IgD-negative memory B cell (primary cell): ENCODE measurements at regions not wholly inside any gene's neighbourhood (a gene's known extent, or its start where the extent isn't known, plus 50 kb on each side); places are given as distances from the start of the nearest gene placed in this dataset.

ENCODE experiments used
- H3K27ac Mint-ChIP-seq, 3 donors: one replicate each; pipeline ENCODE4 v1.8.0; 2020 to 2022; ENCODE audit warnings: mild to moderate bottlenecking in 3 of 3, mixed read lengths in 3 of 3, moderate library complexity in 1 of 3
- H3K27me3 Mint-ChIP-seq: one replicate; pipeline ENCODE4 v1.8.0; 2021; ENCODE audit warnings: mixed read lengths
- H3K36me3 Mint-ChIP-seq: one replicate; pipeline ENCODE4 v1.8.0; 2020; ENCODE audit warnings: mild to moderate bottlenecking, mixed read lengths
- H3K4me1 Mint-ChIP-seq, 3 donors: one replicate each; pipeline ENCODE4 v1.8.0; 2020 to 2022; ENCODE audit warnings: mixed read lengths in 3 of 3, mild to moderate bottlenecking in 1 of 3
- H3K4me3 Mint-ChIP-seq, 4 donors: one replicate each; pipeline ENCODE4 v1.8.0; 2020 to 2022; ENCODE audit warnings: mild to moderate bottlenecking in 4 of 4, mixed read lengths in 4 of 4, moderate library complexity in 3 of 4
- H3K9me3 Mint-ChIP-seq, 3 donors: one replicate each; pipeline ENCODE4 v1.8.0; 2020 to 2021; ENCODE audit warnings: mixed read lengths in 3 of 3, mild to moderate bottlenecking in 1 of 3

DNA sequence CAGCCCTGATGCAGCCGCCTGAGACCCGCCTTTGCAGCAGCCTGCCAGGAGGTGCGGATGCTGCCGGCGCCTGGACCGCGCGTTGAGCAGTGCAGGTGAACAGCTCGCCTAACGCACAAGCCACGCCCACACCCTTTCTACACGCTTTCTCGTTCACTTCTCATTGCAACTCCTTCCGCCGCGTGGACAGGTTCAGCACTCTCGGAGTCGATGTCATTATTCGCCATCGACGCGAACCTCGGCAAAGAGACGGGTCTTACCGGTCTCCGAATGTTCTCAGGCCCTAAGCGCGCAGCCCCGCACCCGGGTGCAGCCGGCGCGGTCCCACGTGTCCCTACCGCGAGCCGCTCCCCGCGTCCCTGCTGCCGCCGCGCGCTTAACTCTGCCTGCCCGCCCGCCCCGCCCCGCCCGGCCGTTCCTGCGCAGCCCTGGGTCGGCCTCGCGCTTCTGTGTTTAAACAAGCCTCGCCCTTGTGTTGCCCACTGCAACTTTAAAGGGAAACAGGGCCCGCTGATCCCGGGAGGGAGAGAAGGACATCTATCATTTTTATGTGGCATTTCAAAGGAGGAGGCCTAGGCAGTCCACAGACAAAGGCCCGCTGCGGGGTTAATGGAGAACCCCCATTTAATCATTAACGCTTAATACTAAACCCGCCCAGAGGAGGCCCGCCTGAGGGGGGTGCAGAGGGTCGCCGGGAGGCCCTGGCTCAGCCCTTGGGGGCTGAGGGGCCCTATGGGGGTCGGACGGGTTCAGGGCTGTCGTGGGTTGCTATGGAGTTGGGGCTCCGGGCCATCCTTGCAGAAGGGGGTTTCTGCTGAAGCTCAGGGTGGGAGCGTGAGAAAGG is 128.5 kb downstream of the WDR11 start:
- peak overlapping the region in 2 of 4 donors; percentile 60 to 61 for H3K4me3 Mint-ChIP-seq
- H3K27me3 Mint-ChIP-seq = peaks cover 36% of the 10 kb centered on the region
- no peaks in the 10 kb centered on the region for H3K36me3 Mint-ChIP-seq
- H3K9me3 Mint-ChIP-seq = peaks cover 2 to 19% (median 13%) of the 10 kb centered on the region in 3 donors
- peaks cover 0 to 3% (median 0%) of the 10 kb centered on the region in 3 donors for H3K4me1 Mint-ChIP-seq
- H3K27ac Mint-ChIP-seq = no peak overlapping the region

DNA sequence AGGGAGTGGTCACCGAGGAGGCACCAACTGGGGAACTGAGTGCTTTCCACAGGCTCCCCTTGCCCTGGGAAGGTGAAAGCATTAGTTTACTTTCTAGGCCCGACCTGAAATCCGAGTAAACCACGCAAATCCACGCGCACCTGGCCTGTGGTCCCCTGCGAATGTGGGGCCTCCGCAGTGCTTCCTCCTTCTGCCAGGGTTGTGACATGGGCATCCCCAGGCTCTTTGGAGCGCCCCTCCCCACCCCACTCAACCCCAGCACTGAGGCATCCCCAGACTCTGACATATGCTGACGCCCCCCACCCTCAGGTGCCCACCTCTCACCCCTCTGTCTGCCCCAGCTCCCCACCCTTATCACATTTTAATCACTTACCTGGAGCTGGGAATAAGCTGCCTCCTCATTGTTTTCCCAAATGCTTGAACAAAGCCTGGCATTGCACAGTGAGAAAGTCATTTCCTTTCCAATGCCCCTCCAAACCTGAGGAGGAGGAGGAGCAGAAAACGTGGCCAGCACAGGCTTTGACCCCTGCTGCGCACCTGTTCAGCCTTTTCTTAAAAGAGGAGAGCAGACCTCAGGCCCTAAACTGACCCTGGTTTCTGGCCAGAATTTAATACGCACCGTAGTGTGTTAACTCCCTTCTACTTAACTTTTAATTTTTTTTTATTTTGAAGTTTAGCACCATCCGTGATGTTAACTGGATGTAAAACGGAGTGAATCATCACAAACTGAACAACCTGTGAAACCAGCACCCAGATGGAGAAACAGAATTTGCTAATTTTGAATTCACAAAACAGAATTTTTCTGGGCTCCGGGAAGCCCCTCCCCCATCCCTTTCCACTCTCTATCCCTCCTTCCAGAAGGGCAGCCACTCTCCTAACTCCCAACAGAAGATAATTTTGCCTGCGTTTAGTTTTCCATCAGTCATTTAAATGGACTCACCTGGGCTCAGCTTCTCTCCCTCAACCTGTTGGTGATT is 129.4 kb downstream of the WDR11 start:
- Mint-ChIP-seq H3K27me3 (peaks cover 36% of the 10 kb centered on the region), H3K4me3 (no peak overlapping the region), H3K4me1 (peaks cover 0 to 3% (median 0%) of the 10 kb centered on the region in 3 donors), H3K9me3 (peaks cover 3 to 18% (median 4%) of the 10 kb centered on the region in 3 donors), H3K36me3 (no peaks in the 10 kb centered on the region), H3K27ac (no peak overlapping the region)

DNA sequence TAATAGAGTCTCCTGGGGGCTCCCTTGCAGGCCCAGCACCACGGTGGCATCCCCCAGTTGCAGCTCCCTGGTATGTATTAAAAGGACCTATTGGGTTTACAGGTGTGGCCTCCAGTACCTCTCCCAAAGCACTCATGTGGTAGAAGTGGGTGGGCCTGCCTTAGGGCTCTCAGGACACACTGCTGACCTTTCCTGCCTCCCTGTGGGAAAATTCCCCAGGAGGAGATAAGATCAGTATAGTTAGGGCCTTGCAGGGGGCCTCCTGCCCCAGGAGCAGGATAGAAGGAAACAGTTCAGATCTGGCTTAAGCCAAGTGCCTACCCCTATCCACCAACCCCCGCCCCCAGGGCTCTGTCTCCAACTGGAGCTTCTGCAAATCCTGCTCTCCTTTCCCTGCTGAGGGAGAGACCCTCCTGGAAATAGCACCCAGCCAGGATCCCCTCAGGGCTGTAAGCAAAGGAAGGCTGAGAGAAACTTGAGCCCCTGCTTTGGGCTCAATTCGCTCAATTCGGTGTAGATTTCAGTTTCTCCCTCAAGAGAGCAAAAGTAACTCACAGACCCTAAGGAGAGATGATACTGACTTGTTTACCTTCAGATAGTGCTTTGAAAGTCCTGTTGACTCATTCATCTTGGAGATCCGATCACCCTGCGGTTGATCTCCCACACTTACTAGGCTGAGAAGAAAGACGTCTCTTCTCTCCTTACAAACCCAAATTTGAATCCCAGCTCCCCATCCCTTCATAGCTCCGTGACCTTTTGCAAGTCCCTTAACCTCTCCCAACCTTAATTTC is 130.6 kb downstream of the WDR11 start:
- Mint-ChIP-seq H3K4me1 (peaks cover 0 to 3% (median 0%) of the 10 kb centered on the region in 3 donors), H3K27ac (no peak overlapping the region), H3K9me3 (peaks cover 0 to 10% (median 3%) of the 10 kb centered on the region in 3 donors), H3K4me3 (no peak overlapping the region), H3K27me3 (peaks cover 26% of the 10 kb centered on the region), H3K36me3 (no peaks in the 10 kb centered on the region)

DNA sequence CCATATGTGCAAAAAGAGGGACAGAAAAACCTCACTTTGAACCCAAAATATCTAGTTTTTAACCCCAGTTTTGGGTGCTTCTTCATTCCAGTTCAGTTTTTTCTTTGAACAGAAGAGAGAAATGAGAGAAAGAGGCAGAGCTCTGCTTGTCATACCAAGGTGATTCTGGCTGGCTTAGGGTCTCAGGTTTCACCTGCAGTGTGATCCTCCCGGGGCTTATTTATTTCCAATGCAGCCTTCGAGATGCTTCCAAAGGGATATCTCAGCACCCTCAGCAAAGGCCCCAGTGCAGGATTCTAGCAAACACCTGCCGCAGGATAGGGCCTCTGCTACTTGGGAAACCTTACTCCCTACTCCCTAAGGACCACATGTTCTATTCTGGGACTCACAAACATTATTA is 131.3 kb downstream of the WDR11 start:
- H3K36me3 Mint-ChIP-seq = no peaks in the 10 kb centered on the region
- H3K4me3 Mint-ChIP-seq = no peak overlapping the region
- H3K27me3 Mint-ChIP-seq = peaks cover 24% of the 10 kb centered on the region
- H3K9me3 Mint-ChIP-seq = peaks cover 3 to 12% (median 3%) of the 10 kb centered on the region in 3 donors
- no peak overlapping the region for H3K27ac Mint-ChIP-seq
- H3K4me1 Mint-ChIP-seq = peaks cover 0 to 6% (median 5%) of the 10 kb centered on the region in 3 donors

DNA sequence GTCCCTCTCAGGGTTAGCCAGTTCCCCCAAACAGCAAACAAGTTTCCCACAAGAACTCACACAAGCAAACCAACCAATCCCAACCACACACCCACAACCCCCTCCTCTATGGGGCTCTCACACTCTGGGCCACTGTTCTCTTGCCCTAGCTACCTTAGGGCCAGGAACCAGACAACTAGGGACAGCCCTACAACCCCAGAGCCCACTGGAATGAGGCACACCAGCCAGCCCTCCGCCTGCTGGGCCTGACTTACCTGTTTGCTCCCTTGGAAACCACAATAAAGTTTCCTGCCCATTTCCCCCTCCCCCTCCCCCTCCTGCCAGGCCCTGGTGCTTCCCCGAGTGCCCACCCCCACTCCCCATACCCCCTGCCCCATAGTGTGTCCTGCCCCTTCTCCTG is 132.6 kb downstream of the WDR11 start:
- no peaks in the 10 kb centered on the region for H3K36me3 Mint-ChIP-seq
- peaks cover 0 to 8% (median 5%) of the 10 kb centered on the region in 3 donors for H3K4me1 Mint-ChIP-seq
- peaks cover 3 to 11% (median 7%) of the 10 kb centered on the region in 3 donors for H3K9me3 Mint-ChIP-seq
- peaks cover 18% of the 10 kb centered on the region for H3K27me3 Mint-ChIP-seq
- H3K27ac Mint-ChIP-seq = no peak overlapping the region
- no peak overlapping the region for H3K4me3 Mint-ChIP-seq

DNA sequence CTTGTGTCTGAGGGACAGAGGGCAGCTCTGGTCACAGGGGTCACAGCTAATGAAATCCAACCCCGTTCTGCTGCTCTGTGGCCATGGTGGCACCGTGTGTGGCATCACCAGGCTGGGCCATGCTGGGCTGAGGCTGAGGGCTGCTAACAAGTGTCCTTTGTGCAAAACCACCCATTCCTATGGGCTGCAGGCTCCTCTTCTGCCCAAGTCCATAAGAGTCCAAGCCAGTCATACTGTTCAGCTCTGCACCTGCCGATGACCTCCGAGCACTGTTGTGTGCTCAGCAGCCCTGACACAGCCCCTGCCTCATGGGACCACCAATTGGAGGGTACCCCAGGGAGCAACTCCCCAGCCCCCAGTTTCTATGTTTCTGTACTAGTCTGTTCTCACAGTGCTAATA is 133.1 kb downstream of the WDR11 start:
- Mint-ChIP-seq H3K4me3 (no peak overlapping the region), H3K27ac (no peak overlapping the region), H3K4me1 (peaks cover 0 to 8% (median 5%) of the 10 kb centered on the region in 3 donors), H3K9me3 (peaks cover 3 to 13% (median 12%) of the 10 kb centered on the region in 3 donors), H3K27me3 (peaks cover 14% of the 10 kb centered on the region), H3K36me3 (no peaks in the 10 kb centered on the region)

DNA sequence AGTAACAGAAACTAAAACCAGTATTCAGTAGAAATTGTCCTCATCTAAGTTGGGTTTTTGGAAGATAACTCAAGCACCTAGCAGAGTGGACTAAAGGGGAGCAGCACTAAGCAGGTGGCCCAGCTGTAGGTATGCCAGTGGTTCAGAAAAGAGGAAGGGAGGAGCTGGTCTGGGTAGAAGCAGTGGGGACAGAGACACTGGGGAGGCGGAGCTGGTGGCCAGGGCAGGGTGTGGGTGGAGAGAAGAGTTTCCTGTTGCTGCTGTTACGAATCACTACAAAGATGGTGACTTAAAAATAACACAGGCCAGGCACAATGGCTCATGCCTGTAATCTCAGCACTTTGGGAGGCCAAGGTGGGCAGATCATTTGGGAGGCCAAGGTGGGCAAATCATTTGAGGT is 136.2 kb downstream of the WDR11 start:
- no peak overlapping the region for H3K27ac Mint-ChIP-seq
- peaks cover 2% of the 10 kb centered on the region for H3K36me3 Mint-ChIP-seq
- H3K27me3 Mint-ChIP-seq = peaks cover 2% of the 10 kb centered on the region
- peaks cover 0 to 11% (median 2%) of the 10 kb centered on the region in 3 donors for H3K4me1 Mint-ChIP-seq
- peaks cover 3 to 19% (median 16%) of the 10 kb centered on the region in 3 donors for H3K9me3 Mint-ChIP-seq
- H3K4me3 Mint-ChIP-seq = peak overlapping the region in 1 of 4 donors; percentile 53

DNA sequence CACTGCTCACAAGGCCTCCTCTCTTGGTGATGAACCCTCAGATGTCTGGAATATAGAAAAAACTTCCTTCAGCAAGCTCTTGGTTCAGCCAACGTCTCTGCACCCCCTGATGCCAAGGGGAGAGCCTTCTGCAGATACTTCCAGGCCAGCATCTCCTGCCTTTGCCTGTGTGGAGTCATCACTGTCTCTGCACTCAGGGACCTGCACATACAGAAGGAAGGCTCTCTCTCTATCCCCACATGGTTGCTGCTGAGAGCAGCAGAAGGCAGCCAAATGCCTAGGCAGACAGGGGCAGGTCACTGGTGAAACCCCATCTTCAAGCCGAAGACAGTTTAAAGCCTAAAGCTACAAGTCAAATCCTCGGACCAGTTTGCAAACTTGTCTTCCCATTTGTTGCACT is 137.6 kb downstream of the WDR11 start:
- Mint-ChIP-seq H3K9me3 (peaks cover 3 to 21% (median 19%) of the 10 kb centered on the region in 3 donors), H3K4me1 (peaks cover 0 to 11% (median 2%) of the 10 kb centered on the region in 3 donors), H3K27me3 (peaks cover 2% of the 10 kb centered on the region), H3K27ac (no peak overlapping the region), H3K36me3 (peaks cover 2% of the 10 kb centered on the region), H3K4me3 (no peak overlapping the region)

DNA sequence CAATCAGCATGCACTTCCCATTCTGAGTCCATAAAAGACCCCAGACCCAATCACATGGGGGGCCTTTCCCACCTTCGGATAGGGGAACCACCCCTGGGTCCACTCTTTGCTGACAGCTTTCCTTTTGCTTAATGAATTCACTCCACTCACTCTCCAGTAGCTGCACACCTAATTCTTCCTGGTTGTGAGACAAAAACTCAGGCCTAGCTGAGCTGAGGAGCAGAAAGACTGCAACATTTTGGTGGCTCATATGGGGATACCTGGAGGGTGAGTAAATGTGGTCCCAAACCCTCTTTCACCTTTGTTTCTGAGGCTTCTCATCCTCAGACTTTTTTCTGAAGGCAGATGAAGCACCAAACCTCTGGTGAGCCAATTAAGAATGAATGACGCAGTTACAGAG is 138.1 kb downstream of the WDR11 start:
- H3K4me3 Mint-ChIP-seq = no peak overlapping the region
- peaks cover 2% of the 10 kb centered on the region for H3K27me3 Mint-ChIP-seq
- H3K4me1 Mint-ChIP-seq = peaks cover 0 to 11% (median 2%) of the 10 kb centered on the region in 3 donors
- H3K36me3 Mint-ChIP-seq = peaks cover 2% of the 10 kb centered on the region
- H3K27ac Mint-ChIP-seq = no peak overlapping the region
- H3K9me3 Mint-ChIP-seq = peaks cover 3 to 24% (median 19%) of the 10 kb centered on the region in 3 donors

DNA sequence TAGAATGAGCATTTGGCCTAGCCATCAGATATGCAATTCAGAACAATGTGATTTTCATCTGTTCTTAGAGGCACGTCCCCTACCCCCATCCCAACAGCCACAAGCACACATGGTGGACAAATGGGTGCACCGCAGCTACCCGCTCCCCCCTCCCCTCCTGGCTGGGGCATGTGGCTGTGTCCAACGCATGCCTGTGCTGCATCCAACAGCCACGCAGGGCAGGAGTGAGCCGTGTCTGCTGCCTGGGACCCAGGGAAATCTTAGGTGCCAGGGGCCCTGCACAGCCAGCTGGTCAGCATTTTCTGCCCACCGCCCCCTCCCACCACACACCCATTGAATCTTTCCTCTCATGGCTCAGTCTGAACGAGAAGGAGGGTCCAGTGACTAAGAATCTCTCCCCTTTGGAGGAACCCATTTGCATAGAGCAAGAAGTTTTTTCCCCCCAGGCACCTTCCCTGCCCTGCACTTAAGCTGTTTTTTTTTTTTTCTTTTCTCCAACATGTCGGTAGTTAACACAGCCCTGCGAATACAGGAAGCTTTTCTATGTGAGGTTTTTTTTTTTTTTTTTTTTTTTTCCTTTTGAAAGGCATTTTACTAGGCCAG is 138.9 kb downstream of the WDR11 start:
- H3K36me3 Mint-ChIP-seq = peaks cover 2% of the 10 kb centered on the region
- peaks cover 2% of the 10 kb centered on the region for H3K27me3 Mint-ChIP-seq
- H3K9me3 Mint-ChIP-seq = peaks cover 3 to 23% (median 19%) of the 10 kb centered on the region in 3 donors
- H3K4me3 Mint-ChIP-seq = no peak overlapping the region
- peaks cover 0 to 11% (median 2%) of the 10 kb centered on the region in 3 donors for H3K4me1 Mint-ChIP-seq
- no peak overlapping the region for H3K27ac Mint-ChIP-seq

DNA sequence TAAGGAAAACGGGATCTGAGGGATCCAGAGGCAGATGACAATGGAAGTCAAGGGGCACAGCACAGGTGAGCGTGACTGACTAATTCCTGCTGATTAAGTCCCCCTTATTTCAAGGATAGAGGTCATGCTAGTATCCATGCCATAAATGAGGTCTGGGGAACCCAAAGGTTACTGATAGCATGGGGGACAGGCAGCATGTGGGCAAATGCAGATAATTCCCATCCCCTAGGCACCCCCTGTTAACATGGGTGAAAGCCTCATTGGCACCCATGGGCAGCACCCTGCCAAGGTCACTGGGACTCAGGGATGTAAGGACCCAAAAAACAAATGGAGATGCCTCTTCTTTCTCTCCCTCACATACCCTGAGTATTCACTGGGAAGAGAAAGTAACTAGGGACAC is 139.7 kb downstream of the WDR11 start:
- no peak overlapping the region for H3K4me3 Mint-ChIP-seq
- peaks cover 2% of the 10 kb centered on the region for H3K36me3 Mint-ChIP-seq
- no peak overlapping the region for H3K27ac Mint-ChIP-seq
- H3K4me1 Mint-ChIP-seq = peaks cover 0 to 11% (median 2%) of the 10 kb centered on the region in 3 donors
- peaks cover 2% of the 10 kb centered on the region for H3K27me3 Mint-ChIP-seq
- peaks cover 0 to 23% (median 19%) of the 10 kb centered on the region in 3 donors for H3K9me3 Mint-ChIP-seq

DNA sequence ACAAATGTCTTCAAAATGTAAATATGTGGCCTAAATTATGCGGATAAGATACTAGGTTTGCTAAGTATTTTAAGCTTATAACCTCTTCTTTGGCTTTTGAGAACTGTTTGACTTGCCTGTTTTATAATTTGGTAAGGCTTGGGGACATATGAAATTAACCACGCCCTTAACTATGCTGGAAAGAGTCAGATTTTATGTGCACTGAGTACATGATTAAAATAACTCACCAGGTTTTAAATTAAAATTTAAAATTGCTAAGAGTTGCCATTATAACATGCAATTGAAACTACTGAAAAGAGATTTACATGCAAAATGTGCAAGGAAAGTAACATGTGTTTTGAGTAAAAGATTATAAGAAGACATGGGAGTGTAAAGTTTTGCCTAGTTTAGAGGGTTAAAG is 141.9 kb downstream of the WDR11 start:
- peaks cover 2% of the 10 kb centered on the region for H3K36me3 Mint-ChIP-seq
- no peak overlapping the region for H3K27ac Mint-ChIP-seq
- peaks cover 0 to 4% (median 0%) of the 10 kb centered on the region in 3 donors for H3K4me1 Mint-ChIP-seq
- peaks cover 2% of the 10 kb centered on the region for H3K27me3 Mint-ChIP-seq
- H3K4me3 Mint-ChIP-seq = no peak overlapping the region
- H3K9me3 Mint-ChIP-seq = peaks cover 0 to 17% (median 16%) of the 10 kb centered on the region in 3 donors

DNA sequence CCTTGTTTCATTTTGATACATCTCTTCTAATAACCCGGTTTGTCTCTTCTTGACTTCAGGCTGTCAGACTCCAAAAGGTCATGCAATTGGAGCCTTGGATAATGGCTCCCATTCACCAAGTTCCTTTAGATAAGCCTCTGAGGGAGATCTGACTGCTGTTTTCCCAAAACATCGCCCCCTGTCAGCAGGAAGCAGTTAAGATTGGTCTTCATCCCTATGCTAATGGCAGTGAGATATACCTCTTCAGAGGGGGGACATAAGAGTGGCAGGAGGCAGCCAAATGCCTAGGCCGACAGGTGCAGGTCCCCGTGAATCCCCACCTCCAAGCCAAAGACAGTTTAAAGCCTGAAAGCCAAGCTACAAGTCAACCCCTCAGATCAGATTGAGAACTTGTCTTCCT is 144.6 kb downstream of the WDR11 start:
- Mint-ChIP-seq H3K36me3 (no peaks in the 10 kb centered on the region), H3K4me1 (no peaks in the 10 kb centered on the region), H3K27me3 (no peaks in the 10 kb centered on the region), H3K27ac (no peak overlapping the region), H3K9me3 (peaks cover 0 to 15% (median 0%) of the 10 kb centered on the region in 3 donors), H3K4me3 (no peak overlapping the region)

DNA sequence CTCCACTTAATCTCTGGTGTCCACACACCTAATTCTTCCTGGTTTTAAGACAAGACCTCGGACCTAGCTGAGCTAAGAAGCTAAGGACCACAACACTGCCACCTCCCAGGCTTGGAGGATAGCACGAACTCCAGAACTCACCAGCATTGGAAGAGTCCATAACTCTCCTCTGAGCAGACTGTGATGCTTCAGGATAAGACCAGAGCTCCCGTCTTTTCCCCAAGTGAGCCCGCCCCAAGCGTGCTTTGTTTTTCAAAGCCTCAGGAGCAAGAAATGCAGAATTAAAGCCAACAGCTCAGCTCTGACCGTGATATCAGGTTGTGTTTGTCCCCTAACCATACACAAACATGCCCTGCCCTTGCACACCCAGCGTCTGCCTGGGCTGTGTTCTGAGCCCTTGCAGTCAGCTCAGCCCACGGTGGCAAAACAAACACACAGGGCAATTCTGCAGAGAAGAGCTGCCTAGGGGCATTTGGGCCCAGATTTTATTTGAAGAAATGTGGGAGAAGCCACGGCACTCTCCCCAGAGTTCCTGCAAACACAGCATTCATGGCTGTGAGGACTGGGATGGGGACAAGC is 145.4 kb downstream of the WDR11 start:
- Mint-ChIP-seq H3K9me3 (peaks cover 0 to 15% (median 0%) of the 10 kb centered on the region in 3 donors), H3K27ac (no peak overlapping the region), H3K4me1 (no peaks in the 10 kb centered on the region), H3K27me3 (no peaks in the 10 kb centered on the region), H3K4me3 (no peak overlapping the region), H3K36me3 (no peaks in the 10 kb centered on the region)
